Inflammatory macrophage (primary cell): ENCODE measurements at regions not wholly inside any gene's neighbourhood (a gene's known extent, or its start where the extent isn't known, plus 50 kb on each side); places are given as distances from the start of the nearest gene placed in this dataset.
"Not testable (repeated sequence)": the region's sequence is repeated elsewhere in the genome, so short reads cannot be mapped to it uniquely, and the experiment has no call there.

Source experiments
- DNase-seq, 2 donors: peaks; one replicate each; pipeline ENCODE4 v3.0.0-alpha.2; 2020 to 2022

- no peak for DNase-seq
Measured at GRCh38 chr16:66093191-66093590, 273.3 kb upstream of the CDH5 start.

- DNase-seq = no peak
Measured at GRCh38 chr16:66091471-66091891, 275.0 kb upstream of the CDH5 start.

DNA sequence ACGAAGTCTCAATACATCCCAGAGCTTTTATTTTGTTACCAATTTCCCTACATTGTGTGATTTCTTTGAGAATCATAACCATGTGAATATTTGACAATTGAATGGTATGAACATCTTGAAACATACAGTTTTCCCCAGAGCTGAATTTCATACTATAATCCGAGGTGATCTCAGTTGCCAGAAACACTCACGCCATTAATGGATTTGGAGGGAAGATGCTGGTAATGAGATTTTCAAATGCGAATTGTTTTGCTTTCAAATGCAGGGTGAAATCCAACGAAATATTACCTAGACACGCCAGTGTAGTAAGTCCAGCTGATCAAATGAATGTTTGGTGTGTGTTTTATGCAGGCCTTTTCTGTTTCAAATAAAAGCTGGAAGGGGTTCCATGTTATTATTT is 277.8 kb upstream of the CDH5 start:
- DNase-seq = no peak

DNA sequence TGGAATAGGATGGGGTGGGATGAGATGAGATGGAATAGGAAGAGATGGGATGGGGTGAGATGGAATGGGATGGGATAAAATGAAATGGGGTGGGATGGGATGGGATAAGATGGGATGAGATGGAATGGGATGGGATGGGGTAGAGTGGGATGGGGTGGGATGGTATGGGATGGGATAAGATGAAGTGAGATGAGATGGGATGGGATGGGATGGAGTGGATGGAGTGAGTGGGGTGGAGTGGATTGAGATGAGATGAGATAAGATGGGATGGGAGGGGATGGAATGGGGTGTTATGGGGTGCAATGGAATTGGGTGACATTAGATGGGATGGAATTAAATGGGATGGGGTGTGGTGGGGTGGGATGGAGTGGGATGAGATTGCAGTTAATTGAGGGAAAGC is 279.2 kb upstream of the CDH5 start:
- DNase-seq = no peak

DNA sequence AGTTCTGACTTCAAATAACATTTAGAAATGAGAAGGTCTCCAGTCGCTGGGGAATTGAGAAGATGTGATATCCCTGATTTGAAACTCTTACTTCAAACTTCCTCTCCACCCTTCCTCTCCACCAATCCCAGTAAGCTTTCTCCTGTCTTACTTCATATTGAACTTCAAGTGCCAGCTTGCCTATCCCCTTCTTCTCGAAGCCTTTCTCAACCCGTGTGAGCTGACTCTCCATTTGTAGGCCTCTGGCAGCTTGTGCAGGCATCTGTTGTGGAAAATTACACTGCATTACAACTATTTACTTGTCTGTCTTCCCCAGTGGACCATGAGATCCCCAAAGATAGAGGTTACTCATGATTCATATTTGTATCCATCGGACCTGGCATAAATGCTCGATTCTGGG is 280.8 kb upstream of the CDH5 start:
- no peak for DNase-seq

GRCh38 chr16:66084731-66085130 is 281.8 kb upstream of the CDH5 start:
- DNase-seq = not testable (repeated sequence)

DNA sequence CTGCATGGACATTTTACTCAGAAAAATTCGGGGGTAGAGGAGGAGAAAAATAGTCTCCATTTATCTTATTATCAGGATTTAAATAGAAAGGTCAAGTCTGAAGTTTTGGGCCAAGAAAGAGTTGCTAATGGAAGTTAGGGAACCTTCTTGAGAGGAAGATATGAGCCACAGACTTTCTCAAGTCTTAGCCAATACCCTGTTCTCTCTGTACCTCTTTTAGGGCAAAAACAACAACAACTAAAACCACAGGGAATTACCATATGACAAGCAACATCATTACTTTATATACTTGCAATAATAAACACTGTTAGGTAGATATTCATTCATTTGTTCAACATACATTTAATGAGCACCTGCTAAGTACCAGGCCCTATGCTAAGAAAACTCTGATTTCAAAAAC is 282.2 kb upstream of the CDH5 start:
- no peak for DNase-seq

GRCh38 chr16:66083171-66083570 is 283.3 kb upstream of the CDH5 start:
- DNase-seq = no peak

GRCh38 chr16:66082424-66082823 is 284.1 kb upstream of the CDH5 start:
- no peak for DNase-seq

DNA sequence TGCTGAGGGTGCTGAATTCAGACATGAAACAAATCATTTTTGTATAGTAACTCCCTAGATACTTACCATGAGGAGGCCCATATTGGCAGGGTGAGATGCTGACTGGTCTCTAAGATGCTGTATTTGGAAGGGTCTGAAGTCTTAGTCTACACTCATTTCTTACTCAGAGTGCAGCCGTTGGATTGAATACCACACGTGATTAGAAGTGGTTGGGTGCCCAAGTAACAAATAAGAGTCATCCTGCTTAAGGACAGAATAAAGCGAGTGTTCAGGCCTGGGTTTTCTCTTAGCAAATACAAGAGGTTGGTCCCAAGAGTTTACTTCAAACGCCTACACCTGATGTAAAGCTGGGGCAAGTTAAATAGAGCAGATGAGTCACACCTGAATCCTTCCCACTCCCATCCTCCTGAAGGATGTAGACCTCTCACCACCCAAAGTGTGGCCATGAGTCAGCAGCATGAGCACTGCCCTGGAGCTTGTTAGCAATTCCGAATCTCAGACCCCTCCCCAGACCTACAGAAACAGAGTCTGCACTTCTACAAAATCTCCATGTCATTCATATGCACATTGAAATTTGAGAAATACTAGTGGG is 284.6 kb upstream of the CDH5 start:
- no peak for DNase-seq

DNA sequence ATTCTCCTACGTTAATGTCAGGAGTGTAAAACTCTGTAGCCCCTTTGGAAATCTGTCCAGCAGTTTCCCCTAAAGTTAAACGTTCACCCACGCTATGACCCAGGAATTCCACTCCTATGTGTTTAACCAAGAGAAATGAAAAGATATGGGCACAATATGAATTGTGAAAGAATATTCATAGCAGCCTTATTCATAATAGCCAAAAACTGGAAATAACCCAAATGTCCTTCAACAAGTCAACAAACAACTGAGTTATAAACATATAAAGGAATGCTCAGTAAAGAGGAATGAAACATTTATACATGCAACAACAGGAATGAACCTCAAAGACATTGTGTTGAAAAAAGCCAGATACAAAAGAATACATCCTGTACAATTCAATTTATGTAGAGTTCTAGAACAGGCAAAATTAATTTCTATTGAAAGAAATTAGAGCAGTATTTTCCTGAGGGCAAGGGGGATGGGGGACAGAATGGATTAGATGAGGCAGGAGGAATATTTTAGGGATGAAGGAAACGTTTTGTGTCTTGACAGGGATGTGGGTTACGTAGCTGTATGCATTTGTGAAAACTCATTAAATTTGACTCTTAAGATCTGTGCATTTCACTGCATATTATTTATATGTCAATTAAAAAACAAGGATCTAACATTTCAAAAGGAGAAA is 286.7 kb upstream of the CDH5 start:
- no peak for DNase-seq

DNA sequence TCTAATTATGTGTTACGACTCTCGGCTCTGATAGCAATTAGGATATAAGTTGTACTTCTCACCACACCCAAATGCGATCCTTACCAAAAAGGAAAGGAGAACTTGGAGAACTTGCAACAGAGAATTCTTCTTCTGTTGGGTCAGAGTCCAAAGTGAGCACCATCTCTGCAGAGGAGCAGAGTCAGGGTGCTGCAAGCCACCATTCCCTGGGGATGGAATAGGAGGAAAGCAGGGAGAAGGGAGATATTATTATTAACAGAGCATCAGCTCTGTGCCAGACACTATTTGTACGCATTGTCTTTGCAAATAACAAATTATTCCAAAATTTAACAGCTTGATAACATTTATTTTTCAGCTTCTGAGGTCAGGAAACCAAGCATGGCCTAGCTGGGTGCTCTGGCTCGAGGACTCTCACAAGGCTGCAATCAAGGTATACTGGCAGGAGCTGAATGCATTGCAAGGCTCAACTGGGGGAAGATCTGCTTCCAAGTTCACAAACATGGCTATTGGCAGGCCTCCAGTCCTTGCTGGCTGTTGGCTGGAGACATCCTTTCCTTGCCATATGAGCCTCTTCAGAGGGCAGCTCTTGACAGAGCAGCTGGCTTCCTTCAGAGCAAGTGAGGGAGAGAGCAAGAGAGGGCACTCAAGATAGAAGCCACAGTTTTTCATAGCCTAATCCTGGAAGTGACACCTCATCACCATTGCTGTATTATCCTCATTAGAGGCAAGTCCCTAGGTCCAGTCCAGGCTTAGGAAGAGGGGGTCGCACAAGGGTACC is 296.2 kb upstream of the CDH5 start:
- no peak for DNase-seq

DNA sequence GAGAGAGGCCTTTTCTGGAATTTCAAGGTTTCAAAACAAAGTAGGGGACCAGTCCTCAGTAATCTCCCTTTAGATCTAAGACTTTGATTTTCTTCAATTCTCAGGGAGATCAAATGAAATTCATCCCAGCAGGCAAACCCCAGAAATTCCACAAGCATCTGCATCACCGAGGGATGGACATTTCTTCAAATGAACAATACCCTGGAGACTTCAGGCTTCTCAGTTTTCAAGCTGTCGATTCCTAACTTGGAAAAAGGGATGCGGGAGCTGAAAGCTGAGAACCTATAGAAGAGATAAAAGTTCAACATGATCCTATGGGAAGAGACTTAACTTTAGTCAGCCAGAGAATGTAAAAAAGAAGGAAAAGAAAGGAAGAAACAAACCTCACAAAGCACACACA is 296.9 kb upstream of the CDH5 start:
- no peak for DNase-seq

DNA sequence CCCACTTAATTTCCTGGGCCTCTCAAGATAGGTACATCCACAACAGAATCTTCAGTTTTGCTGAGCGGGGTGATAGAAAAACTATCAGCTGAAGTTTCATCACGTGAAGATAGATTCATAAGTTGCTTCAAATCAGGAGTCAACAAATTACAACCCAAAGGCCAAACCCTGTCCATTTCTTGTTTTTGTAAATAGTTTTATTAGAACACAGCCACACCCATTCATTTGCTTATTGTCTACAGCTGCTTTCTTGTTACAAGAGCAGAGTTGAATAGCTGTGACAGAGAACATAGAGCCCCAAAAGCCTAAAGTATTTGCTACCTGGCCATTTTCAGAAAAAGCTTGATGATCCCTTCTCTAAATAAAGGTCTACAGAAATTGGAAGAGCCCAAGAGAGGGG is 300.1 kb upstream of the CDH5 start:
- DNase-seq = no peak

GRCh38 chr16:66065925-66066324 is 300.6 kb upstream of the CDH5 start:
- no peak for DNase-seq

DNA sequence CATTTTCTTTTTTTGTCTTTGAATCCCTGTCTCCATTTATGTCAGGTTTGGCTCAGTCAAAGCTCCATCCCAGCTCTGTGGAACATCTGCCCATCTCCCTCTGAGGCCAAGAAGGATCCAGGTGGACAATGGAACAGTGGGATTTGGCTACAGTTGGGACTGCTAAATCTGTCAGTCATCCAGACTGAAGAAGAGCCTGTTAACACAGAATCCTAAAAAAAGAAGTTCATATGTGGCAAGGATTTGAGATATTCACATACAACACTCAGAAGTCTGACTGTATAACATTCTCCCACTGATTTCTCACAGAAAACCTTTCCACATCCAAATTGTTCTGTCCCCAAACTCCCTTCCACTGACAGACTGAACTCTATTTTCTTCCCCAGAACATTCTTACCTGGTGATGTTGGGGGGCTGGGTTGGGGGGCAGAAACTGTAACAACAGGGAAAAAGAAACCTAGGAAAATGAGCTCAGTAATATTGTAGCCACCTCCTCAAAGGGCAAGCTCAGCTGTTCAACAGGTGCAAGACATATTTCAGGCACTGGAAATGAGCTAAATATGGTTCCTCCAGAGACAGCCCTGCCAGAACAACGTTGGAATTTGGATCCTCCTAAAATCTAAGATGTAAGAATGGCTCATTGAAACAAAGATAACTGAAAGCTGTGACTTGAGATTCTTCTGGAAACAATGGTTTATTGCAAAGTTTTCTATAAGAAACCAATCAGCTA is 301.5 kb upstream of the CDH5 start:
- no peak for DNase-seq

- no peak for DNase-seq
Measured at GRCh38 chr16:66058832-66059231, 307.7 kb upstream of the CDH5 start.

DNA sequence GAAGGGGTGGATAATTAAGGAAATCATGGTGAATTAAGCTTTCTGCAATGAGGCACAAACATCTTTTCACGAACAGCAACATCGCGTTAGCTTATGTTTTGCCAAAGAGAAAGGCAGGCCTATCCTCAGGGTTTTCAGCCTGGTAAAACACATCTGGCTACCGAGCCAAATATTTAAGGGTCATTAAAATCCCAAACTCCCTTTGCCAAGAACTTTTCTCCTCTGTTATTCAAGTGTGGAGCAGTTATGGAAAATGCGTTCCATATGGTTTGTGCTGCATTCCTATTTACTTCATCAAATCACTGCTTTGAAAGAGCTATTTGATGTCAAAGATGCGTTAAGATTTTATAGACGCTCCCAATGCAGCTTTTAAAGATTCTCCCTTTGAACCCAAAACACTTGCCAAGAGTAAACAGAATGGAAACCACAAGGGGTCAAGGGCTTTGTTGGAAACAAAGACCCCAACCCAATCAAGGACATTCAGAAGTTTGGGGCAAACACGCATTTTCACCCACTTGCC is 308.3 kb upstream of the CDH5 start:
- no peak for DNase-seq

DNA sequence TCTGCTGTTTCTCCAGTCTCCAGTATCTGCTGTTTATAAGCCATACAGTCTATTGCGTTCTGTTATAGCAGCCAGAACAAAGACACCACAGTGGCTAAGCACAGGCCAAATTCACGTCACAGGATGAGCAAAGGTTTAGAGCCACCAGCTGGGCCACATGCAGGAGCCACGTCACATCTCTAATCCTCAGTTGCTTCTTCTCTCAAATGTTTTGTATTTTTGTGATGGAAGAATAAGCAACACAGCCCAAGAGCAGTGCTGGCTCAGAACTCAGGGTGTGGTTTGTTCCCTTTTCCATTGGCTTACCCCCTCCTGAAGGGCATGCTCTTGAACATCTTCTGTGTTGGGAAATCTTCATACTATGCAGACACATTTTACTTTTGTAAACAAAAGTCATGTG is 309.4 kb upstream of the CDH5 start:
- DNase-seq = peak in 1 of 2 donors; percentile 3

DNA sequence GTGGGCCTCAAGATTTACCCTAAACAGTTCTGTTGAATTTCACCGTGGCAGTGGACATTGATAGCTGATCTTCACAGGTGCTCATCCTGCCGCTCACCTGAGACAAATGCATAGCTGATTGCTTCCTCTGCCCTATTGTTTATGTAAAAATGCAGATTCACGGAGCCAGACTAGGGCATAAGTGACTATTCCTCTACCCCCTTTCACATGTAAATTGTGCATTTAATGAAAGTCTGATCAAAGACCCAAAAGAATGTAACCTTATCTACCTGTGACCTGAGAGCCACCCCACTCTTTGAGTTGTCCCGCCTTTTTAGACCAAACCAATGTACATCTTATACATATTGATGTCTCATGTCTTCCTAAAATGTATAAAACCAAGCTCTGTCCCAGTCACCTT is 312.4 kb upstream of the CDH5 start:
- DNase-seq = no peak

DNA sequence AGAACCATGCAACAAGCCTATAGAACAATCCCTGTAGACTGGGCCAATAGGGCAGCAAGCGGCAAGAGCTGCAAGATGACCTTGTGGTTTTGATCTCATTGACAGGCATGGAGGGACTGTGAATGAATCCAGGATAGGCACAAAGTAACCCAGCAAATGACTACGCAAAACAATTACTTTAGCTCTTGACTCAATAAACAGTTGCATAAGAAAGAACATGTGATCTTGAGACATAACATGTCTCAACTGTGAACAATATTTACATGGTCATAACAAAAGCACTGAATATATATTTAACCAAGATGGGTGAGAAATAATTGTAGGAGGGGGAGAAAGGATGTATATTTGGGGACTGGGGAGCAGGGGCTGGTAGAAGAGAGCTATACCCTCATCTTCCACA is 313.7 kb upstream of the CDH5 start:
- DNase-seq = peak in 1 of 2 donors; percentile 52

DNA sequence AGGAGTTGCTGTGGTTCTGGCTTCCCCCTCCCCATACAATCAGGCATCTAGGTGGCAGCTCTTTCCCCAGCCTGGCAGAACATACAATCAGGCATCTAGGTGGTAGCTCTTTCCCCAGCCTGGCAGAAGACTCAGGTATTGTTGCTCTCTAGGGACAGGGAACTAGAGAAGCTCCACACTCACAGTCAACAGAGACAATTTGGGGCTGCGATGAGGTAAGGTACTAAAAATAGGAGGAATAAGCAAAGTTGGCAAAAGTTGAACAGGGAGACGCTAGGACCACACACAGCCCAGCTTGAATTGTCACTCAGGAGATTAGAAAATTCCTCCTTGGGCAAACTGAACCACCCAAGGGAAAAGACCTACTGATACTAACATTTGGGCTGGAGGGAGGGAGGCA is 315.5 kb upstream of the CDH5 start:
- DNase-seq = no peak

GRCh38 chr16:66049865-66050264 is 316.6 kb upstream of the CDH5 start:
- no peak for DNase-seq
